ENCODE measurements at regions not wholly inside any gene's neighbourhood (a gene's known extent, or its start where the extent isn't known, plus 50 kb on each side); places are given as distances from the start of the nearest gene placed in this dataset.

DNA sequence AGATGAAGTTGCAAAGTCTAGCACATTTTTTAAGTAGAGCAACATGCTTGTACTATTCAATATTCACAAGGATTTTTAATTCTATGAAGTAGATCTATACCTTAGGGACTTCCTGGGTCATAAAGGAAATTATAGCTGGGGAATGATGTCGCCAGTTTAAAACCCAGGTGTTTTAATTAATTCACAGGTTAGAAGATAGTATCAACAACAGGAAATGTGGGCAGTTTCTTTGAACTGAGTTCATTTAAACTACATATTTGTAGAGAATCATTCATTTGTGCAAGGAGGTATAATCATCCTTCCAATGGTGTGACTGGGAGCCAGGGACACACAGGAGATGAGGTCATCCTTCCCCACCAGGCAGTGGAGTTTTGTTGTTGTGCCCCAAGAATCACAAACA, 181.3 kb upstream of the KLF3 start:
- Histone ChIP-seq H3K23me2 (ENCODE audit: low read depth, low read length) (no peaks in the 10 kb centered on the region), H3K4ac (replicated peaks; ENCODE audit: insufficient read length, low read depth, low read length) (no peak overlapping the region), H3K23ac (ENCODE audit: insufficient read length) (no peak overlapping the region), H2BK12ac (ENCODE audit: low read depth, low read length) (no peak overlapping the region), H4K8ac (ENCODE audit: extremely low read depth, insufficient read depth, low read length) (no peak overlapping the region), H3K14ac (ENCODE audit: insufficient read length) (no peak overlapping the region), H3K4me3 (ENCODE audit: extremely low read depth in 1 of 4, insufficient read depth in 2 of 4, low read depth in 3 of 4, low read length in 4 of 4) (no peak overlapping the region), H2BK20ac (ENCODE audit: low read length) (no peak overlapping the region), H4K20me1 (replicated peaks in 1 of 2; ENCODE audit: control insufficient read depth in 1 of 2, insufficient read depth in 2 of 2, low read length in 2 of 2) (no peaks in the 10 kb centered on the region), H2AK5ac (ENCODE audit: low read depth, low read length) (no peak overlapping the region), H3K36me3 (ENCODE audit: control insufficient read depth in 2 of 4, insufficient read depth in 4 of 4, low read length in 3 of 4) (no peaks in the 10 kb centered on the region), H3K4me2 (ENCODE audit: insufficient read depth in 1 of 2, low read depth in 2 of 2, low read length in 2 of 2) (no peak overlapping the region), H2BK5ac (ENCODE audit: low read depth, low read length) (no peak overlapping the region), H3K18ac (ENCODE audit: extremely low read depth, low read length) (no peak overlapping the region), H3K27ac (ENCODE audit: low read depth, low read length) (no peak overlapping the region), H3K79me1 (ENCODE audit: low read depth, low read length) (no peaks in the 10 kb centered on the region), H3K56ac (replicated peaks; ENCODE audit: insufficient read length, low read depth, low read length) (no peak overlapping the region), H4K5ac (ENCODE audit: insufficient read length, low read depth, low read length) (no peak overlapping the region), H3K9ac (replicated peaks in 1 of 4; ENCODE audit: extremely low read depth in 1 of 4, low read depth in 3 of 4, low read length in 3 of 4) (no peak overlapping the region), H3K4me1 (replicated peaks in 1 of 4; ENCODE audit: control insufficient read depth in 3 of 4, insufficient read depth in 4 of 4, low read length in 3 of 4) (peaks cover 0 to 2% (median 0%) of the 10 kb centered on the region in 4 experiments; a peak in 3 of 7 replicates), H2BK120ac (replicated peaks; ENCODE audit: low read depth, low read length) (no peak overlapping the region), H2BK15ac (ENCODE audit: low read length) (no peak overlapping the region), H4K91ac (replicated peaks; ENCODE audit: insufficient read length, low read length) (no peak overlapping the region), H3K27me3 (replicated peaks in 1 of 4; ENCODE audit: control insufficient read depth in 3 of 4, extremely low read depth in 1 of 4, insufficient read depth in 3 of 4, low read length in 3 of 4) (no peaks in the 10 kb centered on the region), H3K79me2 (ENCODE audit: control insufficient read depth in 1 of 2, insufficient read depth in 2 of 2, low read length in 2 of 2) (no peaks in the 10 kb centered on the region), H3K9me3 (ENCODE audit: insufficient read depth in 2 of 2, low read depth in 1 of 2, low read length in 1 of 2) (no peaks in the 10 kb centered on the region), H2AFZ (ENCODE audit: low read length) (no peak overlapping the region)
- ChIA-PET CTCF (ENCODE audit: partially characterized antibody) (interaction anchor here (0.6 to 0.7 kb wide), 2 partner anchors 8 to 104 kb away, joined by 3 to 4 read pairs; no protein-coding TSS in a partner anchor), POLR2A (ENCODE audit: partially characterized antibody) (interaction anchor here (0.7 kb wide), 1 partner anchor 57 kb away, joined by 3 read pairs; no protein-coding TSS in a partner anchor)
- FAIRE-seq: no peak
- no peak for DNase-seq (ENCODE audit: low read depth in 1 of 2, low spot score in 2 of 2)
- WGBS, 2 experiments (ENCODE audit: extremely low coverage in 1 of 2, insufficient coverage in 1 of 2, insufficient read length in 1 of 2, insufficient replicate concordance in 2 of 2, low coverage in 1 of 2, low lambda C conversion rate in 2 of 2, missing lambda C conversion rate in 1 of 2): 85% methylated on average over 1 of the region's 1 CpG; no CpG with 5 or more reads in 1 of the 2 experiments
- TF ChIP-seq EZH2 (IDR thresholded peaks at IDR 0.05; ENCODE audit: low read depth, low read length, severe bottlenecking): no peak
- no peak for TF ChIP-seq SIRT6 (IDR thresholded peaks at IDR 0.05; ENCODE audit: low read length)
- no peak for TF ChIP-seq RAD21 (IDR thresholded peaks at IDR 0.05 in 1 of 2, conservative IDR thresholded peaks at IDR 0.05 in 1 of 2; ENCODE audit: low read depth in 2 of 2, low read length in 2 of 2)
- TF ChIP-seq, protein P1, sequence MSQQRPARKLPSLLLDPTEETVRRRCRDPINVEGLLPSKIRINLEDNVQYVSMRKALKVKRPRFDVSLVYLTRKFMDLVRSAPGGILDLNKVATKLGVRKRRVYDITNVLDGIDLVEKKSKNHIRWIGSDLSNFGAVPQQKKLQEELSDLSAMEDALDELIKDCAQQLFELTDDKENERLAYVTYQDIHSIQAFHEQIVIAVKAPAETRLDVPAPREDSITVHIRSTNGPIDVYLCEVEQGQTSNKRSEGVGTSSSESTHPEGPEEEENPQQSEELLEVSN (IDR thresholded peaks at IDR 0.05): no peak
- no peak for TF ChIP-seq BACH1 (IDR thresholded peaks at IDR 0.05; ENCODE audit: low read length)
- no peak for TF ChIP-seq CTBP2 (IDR thresholded peaks at IDR 0.05; ENCODE audit: borderline replicate concordance, insufficient read depth, insufficient read length, low read length)
- TF ChIP-seq, protein P2, sequence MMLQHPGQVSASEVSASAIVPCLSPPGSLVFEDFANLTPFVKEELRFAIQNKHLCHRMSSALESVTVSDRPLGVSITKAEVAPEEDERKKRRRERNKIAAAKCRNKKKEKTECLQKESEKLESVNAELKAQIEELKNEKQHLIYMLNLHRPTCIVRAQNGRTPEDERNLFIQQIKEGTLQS (IDR thresholded peaks at IDR 0.05; ENCODE audit: insufficient read depth, low read depth, low read length): no peak
- TF ChIP-seq MAFK (IDR thresholded peaks at IDR 0.05; ENCODE audit: low read depth, low read length): no peak
- no peak for TF ChIP-seq YY1 (IDR thresholded peaks at IDR 0.05; ENCODE audit: low read depth, low read length)
- no peak for TF ChIP-seq HDAC2 (IDR thresholded peaks at IDR 0.05; ENCODE audit: borderline replicate concordance in 1 of 2, low read depth in 2 of 2, low read length in 2 of 2)
- TF ChIP-seq POLR2AphosphoS5 (IDR thresholded peaks at IDR 0.05; ENCODE audit: low read depth, low read length): no peak
- no peak for TF ChIP-seq CREB1 (IDR thresholded peaks at IDR 0.05)
- TF ChIP-seq SIX5 (IDR thresholded peaks at IDR 0.05; ENCODE audit: low read depth, low read length): no peak
- TF ChIP-seq TAF1 (IDR thresholded peaks at IDR 0.05; ENCODE audit: low read depth, low read length): no peak
